ENCODE measurements at regions not wholly inside any gene's neighbourhood (a gene's known extent, or its start where the extent isn't known, plus 50 kb on each side); places are given as distances from the start of the nearest gene placed in this dataset.
A peak's percentile ranks its signal among the peaks of the same experiment; 100 is the strongest.

DNA sequence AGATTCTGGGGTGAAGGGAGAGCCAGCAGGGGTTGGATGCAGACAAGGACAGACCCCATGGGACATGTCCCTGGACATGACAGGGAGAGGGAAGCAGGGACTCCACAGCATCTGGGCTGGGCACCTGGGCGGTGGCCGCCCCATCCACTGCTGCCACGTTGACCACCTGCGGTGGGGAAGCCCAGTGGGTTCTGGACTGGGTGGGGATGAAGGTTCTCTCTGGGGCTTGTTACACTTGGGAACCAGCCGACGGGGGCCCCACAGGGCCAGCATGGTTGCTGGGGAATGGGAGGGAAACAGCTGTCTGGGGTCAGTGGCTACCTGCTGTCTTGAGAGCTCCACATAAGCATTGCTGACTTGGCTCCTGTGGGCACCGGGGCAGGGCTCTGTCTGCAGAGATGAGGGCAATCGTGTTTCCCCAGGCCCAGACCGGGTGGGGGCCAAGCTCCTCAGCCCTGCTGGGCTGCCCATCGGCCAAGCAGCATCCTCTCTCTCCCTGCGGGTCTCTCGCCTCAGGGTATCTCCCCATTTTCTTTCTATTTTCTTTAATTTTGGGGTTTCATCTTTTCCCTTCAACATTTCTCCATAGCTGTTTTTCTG lies 443.6 kb upstream of the PFKP start:
- Mint-ChIP-seq H3K9me3 (no peaks in the 10 kb centered on the region; a peak in 1 of 5 replicates), H3K27me3 (ENCODE audit: low read depth) (no peaks in the 10 kb centered on the region), H3K4me3 (no peak overlapping the region), H3K36me3 (ENCODE audit: insufficient read depth in 1 of 3, low read depth in 3 of 3) (peaks cover 0 to 2% (median 0%) of the 10 kb centered on the region in 3 experiments; a peak in 1 of 7 replicates), H3K4me1 (peaks cover 26 to 40% of the 10 kb centered on the region in 2 experiments), H3K27ac (0 out of 7 replicates have a peak overlapping the region, but pooled peaks of 1 of the 3 experiments have one; percentile 41)
- DNase-seq: no peak
- Histone ChIP-seq H3K9ac (ENCODE audit: extremely low read depth, insufficient read length, low read length) (no peak overlapping the region), H2BK120ac (ENCODE audit: low read depth, low read length, poor library complexity, severe bottlenecking) (no peak overlapping the region), H3K4me1 (ENCODE audit: insufficient read depth, low read length) (peaks cover 21% of the 10 kb centered on the region), H2AFZ (ENCODE audit: low read length) (no peak overlapping the region), H3T11ph (ENCODE audit: low read length) (no peak overlapping the region), H4K20me1 (ENCODE audit: control insufficient read depth, insufficient read depth, insufficient read length) (no peaks in the 10 kb centered on the region), H3K23me2 (ENCODE audit: insufficient read length, low read depth, low read length, poor library complexity, severe bottlenecking) (no peaks in the 10 kb centered on the region), H3K23ac (ENCODE audit: insufficient read length, low read depth, low read length) (no peak overlapping the region), H3K56ac (ENCODE audit: insufficient read length, low read depth, low read length) (no peak overlapping the region), H4K5ac (ENCODE audit: insufficient read length, low read depth, low read length) (no peak overlapping the region), H2BK5ac (ENCODE audit: insufficient read length, low read length) (no peak overlapping the region), H2BK12ac (ENCODE audit: insufficient read length, low read depth, low read length) (no peak overlapping the region), H3K27me3 (ENCODE audit: insufficient read depth, low read length) (no peaks in the 10 kb centered on the region), H3K4ac (ENCODE audit: low read depth, low read length) (no peak overlapping the region), H3K9me3 (ENCODE audit: control insufficient read depth, low read depth, low read length) (no peaks in the 10 kb centered on the region), H3K18ac (ENCODE audit: insufficient read length, low read depth, low read length) (no peak overlapping the region), H3K4me2 (ENCODE audit: insufficient read depth, insufficient read length, low read length) (no peak overlapping the region), H3K14ac (ENCODE audit: insufficient read depth, low read length) (no peak overlapping the region), H3K79me1 (ENCODE audit: insufficient read depth, low read depth, low read length, poor library complexity, severe bottlenecking) (no peaks in the 10 kb centered on the region), H3K79me2 (ENCODE audit: insufficient read depth, low read length) (no peaks in the 10 kb centered on the region), H2BK20ac (ENCODE audit: low read depth, low read length, poor library complexity, severe bottlenecking) (no peak overlapping the region), H3K27ac (ENCODE audit: insufficient read length, low read depth, low read length) (no peak overlapping the region), H4K91ac (ENCODE audit: insufficient read length, low read depth, low read length) (no peak overlapping the region), H2AK5ac (ENCODE audit: insufficient read length, low read length) (no peak overlapping the region), H4K8ac (replicated peaks; ENCODE audit: insufficient read length, low read depth, low read length) (no peak overlapping the region), H2BK15ac (ENCODE audit: low read depth, low read length) (no peak overlapping the region)
- TF ChIP-seq, protein P1, sequence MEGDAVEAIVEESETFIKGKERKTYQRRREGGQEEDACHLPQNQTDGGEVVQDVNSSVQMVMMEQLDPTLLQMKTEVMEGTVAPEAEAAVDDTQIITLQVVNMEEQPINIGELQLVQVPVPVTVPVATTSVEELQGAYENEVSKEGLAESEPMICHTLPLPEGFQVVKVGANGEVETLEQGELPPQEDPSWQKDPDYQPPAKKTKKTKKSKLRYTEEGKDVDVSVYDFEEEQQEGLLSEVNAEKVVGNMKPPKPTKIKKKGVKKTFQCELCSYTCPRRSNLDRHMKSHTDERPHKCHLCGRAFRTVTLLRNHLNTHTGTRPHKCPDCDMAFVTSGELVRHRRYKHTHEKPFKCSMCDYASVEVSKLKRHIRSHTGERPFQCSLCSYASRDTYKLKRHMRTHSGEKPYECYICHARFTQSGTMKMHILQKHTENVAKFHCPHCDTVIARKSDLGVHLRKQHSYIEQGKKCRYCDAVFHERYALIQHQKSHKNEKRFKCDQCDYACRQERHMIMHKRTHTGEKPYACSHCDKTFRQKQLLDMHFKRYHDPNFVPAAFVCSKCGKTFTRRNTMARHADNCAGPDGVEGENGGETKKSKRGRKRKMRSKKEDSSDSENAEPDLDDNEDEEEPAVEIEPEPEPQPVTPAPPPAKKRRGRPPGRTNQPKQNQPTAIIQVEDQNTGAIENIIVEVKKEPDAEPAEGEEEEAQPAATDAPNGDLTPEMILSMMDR (conservative IDR thresholded peaks at IDR 0.05): no peak
- whole genome bisulfite sequencing (ENCODE audit: extremely low coverage, insufficient read length, low lambda C conversion rate): no CpG with 5 or more reads among the region's 12 CpGs
